PC-9 (cell line): ENCODE measurements at regions not wholly inside any gene's neighbourhood (a gene's known extent, or its start where the extent isn't known, plus 50 kb on each side); places are given as distances from the start of the nearest gene placed in this dataset.

Experiments used
- BruUV-seq: library from RNA; stranded (reverse); fragments of 400-500 nt; replicated peaks from 2 replicates; lab custom pipeline; 2021; lab: Mats Ljungman, UMichigan
- CTCF ChIA-PET: fragments of 300-600 bp; sonication (Branson Sonifier 250); formaldehyde crosslinking; loops from one replicate; lab custom pipeline; 2022; ENCODE audit warnings: antibody characterized with exemption; lab: Charles Lee
- POLR2A ChIA-PET: fragments of 300-600 bp; sonication (Branson Sonifier 250); formaldehyde crosslinking; loops from one replicate; lab custom pipeline; 2022; ENCODE audit warnings: antibody characterized with exemption; ENCODE audit not compliant: unreplicated experiment; lab: Charles Lee
- DNase-seq, 2 experiments: peaks; one replicate each; pipeline versions ENCODE4 v3.0.0 to v3.0.0-alpha.2; 2015 to 2022; ENCODE audit warnings: mixed read lengths in 1 of 2
- H2AFZ ChIP-seq: fragments of 200-600 bp; sonication (generic); 2 replicates; pipeline ENCODE4 v1.8.1; 2017; ENCODE audit warnings: antibody characterized with exemption
- H3F3A ChIP-seq: fragments of 200-600 bp; sonication (generic); 2 replicates; pipeline ENCODE4 v1.8.1; 2017; ENCODE audit warnings: antibody characterized with exemption, mild to moderate bottlenecking, low read depth; ENCODE audit not compliant: insufficient read depth
- H3K27ac ChIP-seq: fragments of 200-600 bp; sonication (generic); 2 replicates; pipeline ENCODE4 v1.6.1; 2016; ENCODE audit warnings: mixed run types
- H3K27me3 ChIP-seq: fragments of 200-600 bp; sonication (generic); 2 replicates; pipeline ENCODE4 v1.6.1; 2016; ENCODE audit warnings: low read depth, mixed run types; ENCODE audit not compliant: insufficient read depth
- H3K36me3 ChIP-seq: fragments of 200-600 bp; sonication (generic); 2 replicates; pipeline ENCODE4 v1.6.1; 2016; ENCODE audit warnings: low read depth, mixed run types
- H3K4me1 ChIP-seq: fragments of 200-600 bp; sonication (generic); replicated peaks from 2 replicates; pipeline ENCODE4 v1.6.1; 2016; ENCODE audit warnings: mixed run types; ENCODE audit not compliant: insufficient read depth
- H3K4me2 ChIP-seq: fragments of 200-600 bp; sonication (generic); 2 replicates; pipeline ENCODE4 v1.6.1; 2017; ENCODE audit warnings: mixed run types
- H3K4me3 ChIP-seq: fragments of 200-600 bp; sonication (generic); 2 replicates; pipeline ENCODE4 v1.6.1; 2016; ENCODE audit warnings: mixed run types
- H3K79me2 ChIP-seq: fragments of 200-600 bp; sonication (generic); 2 replicates; pipeline ENCODE4 v1.6.1; 2017; ENCODE audit warnings: low read depth, mixed run types
- H3K9me2 ChIP-seq: fragments of 200-600 bp; sonication (generic); 2 replicates; pipeline ENCODE4 v1.8.1; 2017; ENCODE audit warnings: mild to moderate bottlenecking; ENCODE audit not compliant: insufficient read depth
- H3K9me3 ChIP-seq: fragments of 200-600 bp; sonication (generic); 2 replicates; pipeline ENCODE4 v1.8.1; 2016; ENCODE audit warnings: low read depth; ENCODE audit not compliant: insufficient read depth
- H4K20me1 ChIP-seq: fragments of 200-600 bp; sonication (generic); 2 replicates; pipeline ENCODE4 v1.8.1; 2017; ENCODE audit not compliant: insufficient read depth
- CTCF ChIP-seq: fragments of 200-600 bp; sonication (generic); conservative IDR thresholded peaks from 2 replicates; pipeline ENCODE4 v1.6.1; 2017; ENCODE audit warnings: mixed run types, antibody characterized with exemption, mild to moderate bottlenecking, moderate library complexity
- EZH2 ChIP-seq: fragments of 200-600 bp; sonication (generic); IDR thresholded peaks from 2 replicates; pipeline ENCODE4 v1.8.0; 2017; ENCODE audit warnings: antibody characterized with exemption, low read depth
- intact Hi-C: fragments of 100-400 bp; cut with micrococcal nuclease; formaldehyde crosslinking; loops from one replicate; pipeline ENCODE4 v1.10.0; 2022; ENCODE audit not compliant: unreplicated experiment

- H3K36me3 ChIP-seq: no peaks in the 10 kb centered on the region
- no peak for DNase-seq
- no peaks in the 10 kb centered on the region for H3F3A ChIP-seq
- no TSS peak for BruUV-seq
- no peaks in the 10 kb centered on the region for H3K9me3 ChIP-seq
- H2AFZ ChIP-seq: no peak overlapping the region
- no peak overlapping the region for H3K4me2 ChIP-seq
- no peaks in the 10 kb centered on the region for H3K9me2 ChIP-seq
- CTCF ChIA-PET: no interaction called here
- no peaks in the 10 kb centered on the region for H3K79me2 ChIP-seq
- POLR2A ChIA-PET: no interaction called here
- H3K4me3 ChIP-seq: no peak overlapping the region
- H3K4me1 ChIP-seq: no peaks in the 10 kb centered on the region
- no peak overlapping the region for H3K27ac ChIP-seq
- TF ChIP-seq CTCF: no peak
- TF ChIP-seq EZH2: no peak
- H4K20me1 ChIP-seq: no peaks in the 10 kb centered on the region
- H3K27me3 ChIP-seq: no peaks in the 10 kb centered on the region
- intact Hi-C loops: no loop called here
Measured at GRCh38 chr6:9044426-9044825, 609.1 kb upstream of the SLC35B3 start.

GRCh38 chr6:9040718-9041117 is 605.4 kb upstream of the SLC35B3 start:
- ChIA-PET POLR2A (no interaction called here), CTCF (no interaction called here)
- H3K79me2 ChIP-seq: no peaks in the 10 kb centered on the region
- H3K9me3 ChIP-seq: no peaks in the 10 kb centered on the region
- intact Hi-C loops: no loop called here
- H3K4me2 ChIP-seq: no peak overlapping the region
- H3K27me3 ChIP-seq: no peaks in the 10 kb centered on the region
- H3K27ac ChIP-seq: no peak overlapping the region
- no peaks in the 10 kb centered on the region for H3K36me3 ChIP-seq
- no peaks in the 10 kb centered on the region for H4K20me1 ChIP-seq
- H3K9me2 ChIP-seq: no peaks in the 10 kb centered on the region
- no peak for TF ChIP-seq EZH2
- TF ChIP-seq CTCF: no peak
- H3F3A ChIP-seq: no peaks in the 10 kb centered on the region
- DNase-seq: no peak
- H3K4me3 ChIP-seq: no peak overlapping the region
- H2AFZ ChIP-seq: no peak overlapping the region
- no peaks in the 10 kb centered on the region for H3K4me1 ChIP-seq
- no TSS peak for BruUV-seq

- POLR2A ChIA-PET: no interaction called here
- Histone ChIP-seq H3K9me2 (no peaks in the 10 kb centered on the region), H3K4me3 (no peak overlapping the region), H3K9me3 (no peaks in the 10 kb centered on the region), H3K27me3 (no peaks in the 10 kb centered on the region), H3K4me1 (no peaks in the 10 kb centered on the region), H2AFZ (no peak overlapping the region), H3F3A (no peaks in the 10 kb centered on the region), H3K4me2 (no peak overlapping the region), H4K20me1 (no peaks in the 10 kb centered on the region), H3K79me2 (no peaks in the 10 kb centered on the region), H3K36me3 (no peaks in the 10 kb centered on the region), H3K27ac (no peak overlapping the region)
- CTCF ChIA-PET: interaction anchor here (0.5 kb wide), 1 partner anchor 19 kb away, joined by 3 read pairs; no protein-coding TSS in a partner anchor
- TF ChIP-seq CTCF: no peak
- no peak for TF ChIP-seq EZH2
- DNase-seq: no peak
- intact Hi-C loops: no loop called here
- no TSS peak for BruUV-seq
Measured at GRCh38 chr6:9039258-9039657, 603.9 kb upstream of the SLC35B3 start.
